ENCODE measurements at regions not wholly inside any gene's neighbourhood (a gene's known extent, or its start where the extent isn't known, plus 50 kb on each side); places are given as distances from the start of the nearest gene placed in this dataset.

- TF ChIP-seq CTCF (IDR thresholded peaks at IDR 0.05) (no peak), POLR2AphosphoS5 (IDR thresholded peaks at IDR 0.05; ENCODE audit: low read depth, low read length) (no peak), TCF7L2 (IDR thresholded peaks at IDR 0.05; ENCODE audit: low read depth, low read length) (no peak)
Observed at GRCh38 chr11:16468735-16469453, 112.5 kb upstream of the SOX6 start.
